ENCODE measurements at regions not wholly inside any gene's neighbourhood (a gene's known extent, or its start where the extent isn't known, plus 50 kb on each side); places are given as distances from the start of the nearest gene placed in this dataset.

GRCh38 chr7:52584041-52584440 lies 451.4 kb upstream of the POM121L12 start:
- TF ChIP-seq CTCF (IDR thresholded peaks at IDR 0.05) (no peak), POLR2A (IDR thresholded peaks at IDR 0.05) (no peak)
